ENCODE measurements at regions not wholly inside any gene's neighbourhood (a gene's known extent, or its start where the extent isn't known, plus 50 kb on each side); places are given as distances from the start of the nearest gene placed in this dataset.

DNA sequence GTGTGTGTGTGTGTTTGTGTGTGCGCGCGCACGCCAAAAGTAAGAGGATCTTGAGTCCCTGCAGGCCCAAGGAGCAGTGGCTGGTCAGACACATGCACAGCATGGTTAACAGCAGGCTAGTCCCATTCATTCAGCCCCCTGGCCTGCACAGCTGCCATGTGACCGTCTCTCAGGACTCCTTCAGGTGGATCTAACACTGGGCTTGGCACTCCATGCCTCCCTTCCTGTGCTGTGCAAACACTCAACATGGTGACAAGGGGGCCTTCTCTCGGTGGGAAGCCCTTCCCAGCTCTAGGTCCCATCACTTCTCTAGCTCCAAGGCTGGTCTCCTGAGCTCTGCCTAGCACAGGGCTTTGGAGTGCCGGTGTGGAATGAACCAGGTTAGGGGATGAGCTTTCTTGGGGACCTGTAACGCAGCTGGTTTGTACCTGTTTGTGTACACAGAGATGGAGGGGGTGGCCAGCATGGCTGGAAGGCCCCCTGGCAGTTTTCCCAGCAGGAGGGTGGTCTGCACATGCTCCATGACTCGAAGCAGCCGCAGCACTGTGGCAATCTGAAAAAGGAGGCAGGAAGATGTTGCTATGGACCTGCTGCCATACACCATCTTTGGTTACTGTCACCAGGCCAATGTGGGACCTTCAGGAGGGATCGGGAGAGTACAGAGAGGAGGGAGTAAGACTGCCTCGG, 69.4 kb upstream of the GCSH start:
- H4K20me1 ChIP-seq (ENCODE audit: insufficient read depth): no peaks in the 10 kb centered on the region
- POLR2A ChIA-PET: no interaction called here
- no peak overlapping the region for H3K9ac ChIP-seq (ENCODE audit: low read length)
- no peak overlapping the region for H3K4me3 ChIP-seq (replicated peaks in 1 of 2; ENCODE audit: low read depth in 1 of 2, low read length in 2 of 2)
- no peaks in the 10 kb centered on the region for H3K36me3 ChIP-seq (ENCODE audit: control insufficient read depth in 1 of 2, insufficient read depth in 2 of 2, low read length in 2 of 2)
- TF ChIP-seq EZH2 (IDR thresholded peaks at IDR 0.05) (no peak), ZNF274 (IDR thresholded peaks at IDR 0.05; ENCODE audit: low read depth, low read length) (no peak), RAD21 (IDR thresholded peaks at IDR 0.05; ENCODE audit: low read depth) (no peak), CBX3 (IDR thresholded peaks at IDR 0.05; ENCODE audit: low read depth) (no peak), TCF7L2 (IDR thresholded peaks at IDR 0.05; ENCODE audit: borderline replicate concordance, extremely low read depth, insufficient read depth, insufficient read length) (no peak), CEBPB (IDR thresholded peaks at IDR 0.05; ENCODE audit: low read depth) (no peak), ELF1 (IDR thresholded peaks at IDR 0.05; ENCODE audit: borderline replicate concordance, low read depth) (no peak), POLR2AphosphoS5 (IDR thresholded peaks at IDR 0.05; ENCODE audit: low read depth, low read length) (no peak)
- TF ChIP-seq, protein P1, sequence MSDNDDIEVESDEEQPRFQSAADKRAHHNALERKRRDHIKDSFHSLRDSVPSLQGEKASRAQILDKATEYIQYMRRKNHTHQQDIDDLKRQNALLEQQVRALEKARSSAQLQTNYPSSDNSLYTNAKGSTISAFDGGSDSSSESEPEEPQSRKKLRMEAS (IDR thresholded peaks at IDR 0.05): no peak
- H3K9me2 ChIP-seq (ENCODE audit: insufficient read depth): no peaks in the 10 kb centered on the region
- no peaks in the 10 kb centered on the region for H3K79me2 ChIP-seq (ENCODE audit: insufficient read depth, low read length)
- H3K27ac ChIP-seq (ENCODE audit: low read depth, low read length): no peak overlapping the region
- DNase-seq (ENCODE audit: low read depth, low spot score) (no peak), ATAC-seq (no peak)
- H2AFZ ChIP-seq (ENCODE audit: low read depth, low read length, poor library complexity, severe bottlenecking): no peak overlapping the region
- H3K9me3 ChIP-seq (ENCODE audit: control insufficient read depth in 1 of 2, insufficient read depth in 1 of 2, low read depth in 1 of 2, low read length in 2 of 2): no peaks in the 10 kb centered on the region
- no TSS peak for BruUV-seq (replicated peaks)
- intact Hi-C loops (cut with micrococcal nuclease): no loop called here
- RAD21 ChIA-PET (ENCODE audit: low non-redundant PET in 1 of 2, low total read pairs in 2 of 2, uncharacterized antibody in 2 of 2, unreplicated experiment in 2 of 2): no interaction called here
- H3K4me1 ChIP-seq (ENCODE audit: control insufficient read depth in 1 of 2, insufficient read depth in 2 of 2, low read length in 2 of 2): no peaks in the 10 kb centered on the region
- CTCF ChIA-PET: no interaction called here
- no peak overlapping the region for H3K4me2 ChIP-seq (ENCODE audit: low read length)
- H3K27me3 ChIP-seq (ENCODE audit: insufficient read depth, low read length): no peaks in the 10 kb centered on the region; the same call in 1 of the 2 replicates

- no peaks in the 10 kb centered on the region for H3K4me1 ChIP-seq (ENCODE audit: control insufficient read depth in 1 of 2, insufficient read depth in 2 of 2, low read length in 2 of 2)
- no peak overlapping the region for H2AFZ ChIP-seq (ENCODE audit: low read depth, low read length, poor library complexity, severe bottlenecking)
- DNase-seq (ENCODE audit: low read depth, low spot score) (no peak), ATAC-seq (no peak)
- no peaks in the 10 kb centered on the region for H3K9me3 ChIP-seq (ENCODE audit: control insufficient read depth in 1 of 2, insufficient read depth in 1 of 2, low read depth in 1 of 2, low read length in 2 of 2)
- H3K9ac ChIP-seq (ENCODE audit: low read length): no peak overlapping the region
- H3K27me3 ChIP-seq (ENCODE audit: insufficient read depth, low read length): no peaks in the 10 kb centered on the region; the same call in 1 of the 2 replicates
- H4K20me1 ChIP-seq (ENCODE audit: insufficient read depth): no peaks in the 10 kb centered on the region
- H3K4me3 ChIP-seq (replicated peaks in 1 of 2; ENCODE audit: low read depth in 1 of 2, low read length in 2 of 2): no peak overlapping the region
- no peak overlapping the region for H3K27ac ChIP-seq (ENCODE audit: low read depth, low read length)
- no peaks in the 10 kb centered on the region for H3K79me2 ChIP-seq (ENCODE audit: insufficient read depth, low read length)
- no peaks in the 10 kb centered on the region for H3K9me2 ChIP-seq (ENCODE audit: insufficient read depth)
- no peak overlapping the region for H3K4me2 ChIP-seq (ENCODE audit: low read length)
- ChIA-PET CTCF (no interaction called here), RAD21 (ENCODE audit: low non-redundant PET in 1 of 2, low total read pairs in 2 of 2, uncharacterized antibody in 2 of 2, unreplicated experiment in 2 of 2) (no interaction called here), POLR2A (no interaction called here)
- no TSS peak for BruUV-seq (replicated peaks)
- intact Hi-C loops (cut with micrococcal nuclease): no loop called here
- TF ChIP-seq ZNF274 (IDR thresholded peaks at IDR 0.05; ENCODE audit: low read depth, low read length) (no peak), SP1 (IDR thresholded peaks at IDR 0.05; ENCODE audit: low read depth) (no peak), EGR1 (IDR thresholded peaks at IDR 0.05; ENCODE audit: low read depth) (no peak), ATF3 (IDR thresholded peaks at IDR 0.05) (no peak), TCF7L2 (IDR thresholded peaks at IDR 0.05; ENCODE audit: borderline replicate concordance, extremely low read depth, insufficient read depth, insufficient read length) (no peak)
- H3K36me3 ChIP-seq (ENCODE audit: control insufficient read depth in 1 of 2, insufficient read depth in 2 of 2, low read length in 2 of 2): no peaks in the 10 kb centered on the region
Observed at GRCh38 chr16:81164958-81165357, 68.8 kb upstream of the GCSH start.
